NCI-H748 treated with DMSO at 0.1 percent for 48 hours (cell line): ENCODE measurements at regions not wholly inside any gene's neighbourhood (a gene's known extent, or its start where the extent isn't known, plus 50 kb on each side); places are given as distances from the start of the nearest gene placed in this dataset.
"Not testable (repeated sequence)": the region's sequence is repeated elsewhere in the genome, so short reads cannot be mapped to it uniquely, and the experiment has no call there.

Source experiments
- DNase-seq: peaks from one replicate; lab custom pipeline; 2025; lab: John Stamatoyannopoulos, UW

DNA sequence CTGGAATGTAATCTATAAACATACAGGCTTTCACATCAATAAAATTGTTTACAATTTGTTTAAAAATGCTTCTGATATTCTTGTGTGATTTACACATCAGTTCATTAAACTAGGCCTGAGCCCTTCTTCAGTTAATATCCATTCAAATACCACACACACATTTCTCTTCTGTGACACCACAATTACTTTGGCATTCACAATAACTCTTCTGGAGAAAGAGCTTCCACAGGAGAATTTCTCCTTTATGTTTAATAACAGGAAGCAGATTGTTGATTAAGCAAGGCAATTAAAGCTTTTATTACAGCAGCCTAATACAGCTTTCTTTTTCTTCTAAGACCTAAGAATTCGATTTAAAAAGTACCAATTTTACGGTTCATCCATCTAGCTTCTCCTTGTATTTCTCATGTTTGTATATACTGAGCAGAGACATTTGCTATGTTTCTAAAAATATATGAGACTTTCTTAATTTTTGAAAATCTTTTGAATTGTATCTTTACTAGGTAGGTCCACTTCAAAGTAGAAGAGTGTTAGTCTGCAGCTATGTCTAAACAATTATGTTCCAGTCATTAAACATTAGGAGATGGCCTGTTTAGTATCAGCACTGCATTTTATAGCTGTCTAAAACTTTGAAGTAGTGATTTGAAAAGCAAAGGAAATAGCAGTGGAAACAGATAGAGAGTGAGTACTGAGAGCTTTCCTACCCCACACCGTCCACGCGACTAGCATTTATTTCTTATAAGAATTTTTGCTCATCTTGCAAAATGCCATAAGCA lies 511.1 kb upstream of the UBE2E2 start:
- no peak for DNase-seq

GRCh38 chr3:22700876-22701275 lies 502.3 kb upstream of the UBE2E2 start:
- DNase-seq, result no peak

DNA sequence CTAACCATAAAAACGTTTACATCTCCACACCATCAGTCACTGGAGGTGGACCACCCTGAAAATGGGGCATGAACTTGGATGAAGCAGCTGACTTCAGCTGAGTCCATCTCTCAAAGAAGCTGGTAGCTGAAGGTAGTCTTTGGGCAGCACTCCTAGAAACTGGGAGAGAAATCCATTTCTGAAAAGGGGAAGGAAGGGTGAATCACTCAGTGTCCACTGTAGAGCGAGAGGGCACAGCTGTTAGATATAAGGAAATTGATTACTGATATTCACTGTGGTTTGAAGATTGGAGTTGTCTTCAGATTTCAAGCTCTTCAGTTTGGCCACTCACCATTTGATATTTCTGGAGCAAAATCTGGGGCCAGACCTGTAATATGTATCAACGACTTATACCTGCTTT lies 499.0 kb upstream of the UBE2E2 start:
- no peak for DNase-seq

DNA sequence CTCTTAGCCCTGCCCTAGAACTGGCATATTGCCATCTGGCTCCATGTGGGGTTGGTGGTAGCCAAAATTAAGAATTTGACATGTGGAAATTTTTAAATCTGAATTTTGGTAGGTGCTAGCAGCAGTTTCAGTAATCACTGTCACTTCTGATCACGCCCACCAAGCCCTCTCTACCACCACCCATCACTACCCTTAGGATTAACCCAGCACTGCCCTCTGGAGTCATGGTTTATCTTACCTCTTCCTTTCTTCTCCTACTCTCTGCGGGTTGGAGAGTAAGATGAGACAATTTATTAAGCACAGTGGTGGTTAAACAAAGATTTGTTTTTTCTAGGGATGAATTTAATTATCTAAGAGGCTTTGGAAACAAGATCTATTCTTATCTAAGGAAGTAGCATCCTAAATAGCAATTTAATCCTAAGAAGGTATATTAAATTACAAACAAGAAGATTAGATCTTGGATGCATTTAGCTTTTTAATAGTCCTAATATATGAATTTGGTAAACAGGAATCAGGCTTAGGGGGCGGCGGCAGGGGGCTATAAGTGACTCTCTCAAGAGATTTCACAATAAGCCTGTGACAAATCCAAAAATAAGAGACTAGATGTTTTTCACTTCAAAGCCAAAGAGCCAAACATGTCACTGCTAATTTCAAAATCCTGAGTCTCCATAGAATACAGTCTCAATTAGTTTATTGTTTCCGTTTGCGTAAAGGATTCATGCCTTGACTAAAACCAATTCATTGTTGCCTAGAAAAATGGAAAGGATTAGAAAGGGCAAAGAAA lies 498.4 kb upstream of the UBE2E2 start:
- no peak for DNase-seq

- DNase-seq, result not testable (repeated sequence)
These were observed 496.2 kb upstream of the UBE2E2 start for GRCh38 chr3:22706922-22707321.

GRCh38 chr3:22713936-22714335 lies 489.2 kb upstream of the UBE2E2 start:
- DNase-seq, result no peak

DNA sequence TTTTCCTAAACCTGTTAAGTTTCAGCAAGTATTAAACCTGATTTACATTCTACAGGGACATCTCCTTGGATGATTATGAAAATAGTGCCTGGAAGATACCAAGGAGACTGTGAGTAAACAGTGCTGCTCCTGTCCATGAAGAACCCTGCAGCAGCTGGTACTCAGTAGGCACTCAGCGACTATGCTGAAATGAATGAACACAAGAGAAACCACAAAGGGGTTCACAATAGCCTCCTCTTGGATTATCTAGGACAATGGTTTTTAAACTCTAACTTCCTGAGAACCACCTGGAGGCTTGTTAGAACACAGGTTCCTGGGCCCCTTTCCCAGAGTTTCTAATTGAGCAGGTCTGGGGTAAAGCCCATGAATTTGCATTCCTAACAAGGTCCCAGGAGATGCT lies 488.4 kb upstream of the UBE2E2 start:
- no peak for DNase-seq

DNA sequence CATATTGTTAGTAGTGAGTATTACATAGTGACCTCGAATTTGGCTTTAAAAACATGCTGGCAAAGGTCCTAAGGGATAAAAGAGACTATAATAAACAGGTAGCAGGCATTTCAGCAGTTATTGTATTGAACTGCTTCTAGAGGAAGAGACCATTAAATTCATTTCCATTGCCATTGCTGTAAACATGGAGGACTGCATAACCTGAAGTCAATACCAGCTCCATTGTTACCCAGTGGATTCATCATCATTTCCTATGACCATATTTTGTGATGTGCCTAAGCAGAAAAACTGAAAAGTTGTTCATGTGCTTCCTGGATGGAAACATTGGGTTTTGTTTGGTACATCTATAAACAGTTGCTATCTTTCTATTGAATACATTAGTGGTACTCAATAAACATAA lies 482.5 kb upstream of the UBE2E2 start:
- DNase-seq, result no peak

DNA sequence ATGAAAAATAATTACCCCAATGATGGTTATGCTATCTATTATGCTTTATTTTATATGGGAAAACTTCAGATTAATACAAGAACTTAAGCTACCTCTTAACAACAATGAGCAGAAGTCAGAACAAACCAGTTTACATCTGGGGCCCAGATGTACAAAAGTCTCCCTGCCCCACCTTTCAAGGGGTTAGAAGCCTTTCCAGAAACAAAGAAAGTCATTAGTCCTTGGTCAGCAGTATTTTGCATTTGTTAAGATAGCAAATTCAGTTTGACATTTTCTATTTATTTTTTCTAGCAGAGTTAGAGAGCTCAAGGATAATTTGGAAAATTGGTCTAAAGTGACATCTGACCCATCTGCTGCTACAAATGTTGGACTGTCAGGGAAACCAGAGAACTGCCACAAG lies 478.7 kb upstream of the UBE2E2 start:
- DNase-seq, result no peak

GRCh38 chr3:22728406-22728805 lies 474.7 kb upstream of the UBE2E2 start:
- no peak for DNase-seq

- DNase-seq, result no peak
These were observed 473.9 kb upstream of the UBE2E2 start for GRCh38 chr3:22729212-22729611.

GRCh38 chr3:22729981-22730380 lies 473.1 kb upstream of the UBE2E2 start:
- DNase-seq, result no peak

DNA sequence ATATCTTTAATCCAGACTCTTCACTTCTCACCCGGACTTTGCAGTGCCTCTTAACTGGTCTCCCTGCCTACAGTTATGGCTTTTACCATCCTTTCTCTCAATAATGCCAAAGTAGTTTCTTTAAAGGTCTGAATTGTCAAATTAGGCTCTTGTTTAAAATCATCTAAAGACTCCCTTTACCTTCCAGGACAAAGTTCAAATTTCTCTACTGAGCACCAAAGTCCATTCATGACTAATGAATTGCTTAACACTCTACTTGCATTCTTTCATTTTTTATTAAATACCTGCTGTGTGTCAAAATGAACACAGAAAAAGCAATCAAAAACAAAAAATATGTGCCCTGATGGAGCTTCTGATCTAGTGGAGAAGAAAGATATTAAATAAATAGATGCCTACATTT lies 472.4 kb upstream of the UBE2E2 start:
- no peak for DNase-seq

DNA sequence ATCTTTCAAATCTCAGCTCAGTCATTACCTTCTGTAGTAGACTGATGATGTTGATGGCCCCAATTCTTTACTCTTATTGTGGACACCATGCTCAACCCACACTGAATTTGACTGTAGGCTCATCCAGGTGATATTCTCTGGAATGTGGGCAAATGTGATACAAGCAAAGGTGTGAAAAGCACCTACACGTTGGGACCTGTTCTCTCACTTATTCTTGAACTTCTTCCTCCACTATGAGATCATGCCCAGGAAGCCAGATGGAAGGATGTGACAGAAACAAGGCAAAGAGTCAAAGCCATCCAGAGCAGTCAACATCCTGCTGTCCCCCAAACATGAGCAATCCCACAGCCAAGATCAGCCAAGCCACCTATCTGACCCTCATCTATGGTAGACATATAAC lies 471.2 kb upstream of the UBE2E2 start:
- no peak for DNase-seq

- DNase-seq, result no peak
These were observed 470.5 kb upstream of the UBE2E2 start for GRCh38 chr3:22732641-22733040.

GRCh38 chr3:22734207-22734606 lies 468.9 kb upstream of the UBE2E2 start:
- DNase-seq, result peak; percentile 53

DNA sequence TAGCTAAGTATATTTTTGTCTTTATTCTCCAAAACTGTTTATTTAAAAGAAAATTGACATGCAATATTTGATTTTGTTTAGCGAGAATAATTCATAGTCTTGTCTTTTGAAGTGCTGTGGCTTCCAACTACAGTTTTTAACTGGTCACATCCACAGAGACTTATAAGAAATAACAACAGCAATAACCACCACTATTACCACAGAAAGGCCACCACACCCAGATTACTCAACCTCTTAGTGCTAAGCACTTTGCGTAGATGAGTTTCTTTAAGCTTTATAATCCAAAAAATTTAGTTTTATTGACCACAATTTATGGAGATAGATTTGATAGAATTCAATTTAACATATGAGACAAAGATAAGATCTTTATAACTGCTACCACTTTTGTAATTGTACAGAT lies 468.4 kb upstream of the UBE2E2 start:
- DNase-seq, result no peak

- DNase-seq, result no peak
These were observed 467.8 kb upstream of the UBE2E2 start for GRCh38 chr3:22735373-22735772.

DNA sequence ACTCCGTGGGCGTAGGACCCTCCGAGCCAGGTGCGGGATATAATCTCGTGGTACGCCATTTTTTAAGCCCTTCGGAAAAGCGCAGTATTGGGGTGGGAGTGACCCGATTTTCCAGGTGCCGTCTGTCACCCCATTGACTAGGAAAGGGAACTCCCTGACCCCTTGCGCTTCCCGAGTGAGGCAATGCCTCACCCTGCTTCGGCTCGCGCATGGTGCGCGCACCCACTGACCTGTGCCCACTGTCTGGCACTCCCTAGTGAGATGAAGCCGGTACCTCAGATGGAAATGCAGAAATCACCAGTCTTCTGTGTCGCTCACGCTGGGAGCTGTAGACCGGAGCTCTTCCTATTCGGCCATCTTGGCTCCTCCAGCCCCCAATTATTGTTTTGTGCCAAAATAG lies 459.7 kb upstream of the UBE2E2 start:
- not testable (repeated sequence) for DNase-seq

DNA sequence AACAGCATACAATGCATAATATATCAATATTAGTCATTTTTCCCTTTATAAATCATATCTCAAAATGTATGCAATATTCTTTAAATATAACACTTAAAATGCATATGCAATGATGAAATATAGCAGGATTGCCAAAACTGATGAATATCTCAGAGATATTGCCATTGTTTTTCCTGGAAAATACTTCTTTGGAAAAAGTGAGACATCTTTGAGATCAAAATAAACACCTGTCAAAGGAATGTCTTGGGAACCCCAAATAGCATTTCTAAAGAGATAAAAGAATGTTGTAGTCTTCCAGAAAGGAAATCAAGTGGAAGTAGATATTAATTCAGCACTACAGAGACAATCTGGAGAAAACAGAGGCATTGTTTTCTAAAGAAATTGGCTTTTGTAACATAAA lies 457.8 kb upstream of the UBE2E2 start:
- no peak for DNase-seq

GRCh38 chr3:22746221-22746620 lies 456.9 kb upstream of the UBE2E2 start:
- DNase-seq, result no peak

GRCh38 chr3:22748453-22749045 lies 454.6 kb upstream of the UBE2E2 start:
- DNase-seq, result no peak

DNA sequence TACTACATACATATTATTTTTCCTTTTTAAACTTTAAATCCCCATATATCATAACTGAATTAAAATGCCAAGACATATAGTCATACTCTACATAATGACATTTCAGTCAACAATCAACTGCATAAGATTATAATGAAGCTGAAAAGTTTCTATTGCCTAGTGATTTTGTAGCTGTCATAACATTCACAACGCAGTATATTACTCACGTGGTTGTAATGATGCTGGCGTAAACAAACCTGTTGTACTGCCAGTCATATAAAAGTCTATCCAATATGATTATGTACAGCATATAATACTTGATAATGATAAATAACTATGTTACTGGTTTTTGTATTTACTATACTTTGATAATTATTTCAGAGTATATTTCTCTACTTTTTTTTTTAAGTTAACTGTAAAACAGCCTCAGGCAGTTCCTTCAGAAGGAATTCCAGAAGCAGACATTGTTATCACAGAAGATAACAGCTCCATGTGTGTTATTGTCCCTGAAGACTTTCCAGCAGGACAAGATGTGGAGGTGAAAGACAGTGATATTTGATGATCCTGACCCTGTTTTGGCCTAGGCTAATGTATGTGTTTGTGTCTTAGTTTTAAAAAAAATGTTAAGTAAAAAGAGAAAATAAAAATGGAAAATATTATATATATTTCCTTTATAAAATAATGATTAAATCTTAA lies 443.4 kb upstream of the UBE2E2 start:
- no peak for DNase-seq
